ENCODE measurements at regions not wholly inside any gene's neighbourhood (a gene's known extent, or its start where the extent isn't known, plus 50 kb on each side); places are given as distances from the start of the nearest gene placed in this dataset.

- no peak for TF ChIP-seq RNF2 (IDR thresholded peaks at IDR 0.05; ENCODE audit: borderline replicate concordance, low read depth, low read length, missing control alignments, poor library complexity, severe bottlenecking)
- no peak for TF ChIP-seq ZNF274 (IDR thresholded peaks at IDR 0.05; ENCODE audit: borderline replicate concordance, extremely low read depth, low read length)
- TF ChIP-seq E2F6 (IDR thresholded peaks at IDR 0.05), result no peak
- no peak for TF ChIP-seq POLR2AphosphoS5 (IDR thresholded peaks at IDR 0.05; ENCODE audit: low read depth, low read length)
- no peak for TF ChIP-seq BRCA1 (IDR thresholded peaks at IDR 0.05; ENCODE audit: low read depth, low read length)
- no peak for TF ChIP-seq CTCF (IDR thresholded peaks at IDR 0.05; ENCODE audit: control extremely low read depth in 1 of 3, insufficient read depth in 1 of 3, low read depth in 1 of 3, low read length in 3 of 3)
- TF ChIP-seq ATF3 (IDR thresholded peaks at IDR 0.05; ENCODE audit: insufficient read depth, low read depth, low read length), result no peak
- no peak for TF ChIP-seq SAP30 (IDR thresholded peaks at IDR 0.05; ENCODE audit: insufficient read depth, insufficient replicate concordance, low read length)
- TF ChIP-seq BCL11A (IDR thresholded peaks at IDR 0.05; ENCODE audit: low read depth in 2 of 2, low read length in 2 of 2), result no peak
- no peak for TF ChIP-seq SIX5 (IDR thresholded peaks at IDR 0.05; ENCODE audit: low read depth, low read length)
- no peak for TF ChIP-seq SRF (IDR thresholded peaks at IDR 0.05; ENCODE audit: low read depth, low read length)
These were observed 193.1 kb upstream of the ZNF462 start for GRCh38 chr9:106669835-106670234.

Measured in H1 (cell line).